ENCODE measurements at regions not wholly inside any gene's neighbourhood (a gene's known extent, or its start where the extent isn't known, plus 50 kb on each side); places are given as distances from the start of the nearest gene placed in this dataset.

DNA sequence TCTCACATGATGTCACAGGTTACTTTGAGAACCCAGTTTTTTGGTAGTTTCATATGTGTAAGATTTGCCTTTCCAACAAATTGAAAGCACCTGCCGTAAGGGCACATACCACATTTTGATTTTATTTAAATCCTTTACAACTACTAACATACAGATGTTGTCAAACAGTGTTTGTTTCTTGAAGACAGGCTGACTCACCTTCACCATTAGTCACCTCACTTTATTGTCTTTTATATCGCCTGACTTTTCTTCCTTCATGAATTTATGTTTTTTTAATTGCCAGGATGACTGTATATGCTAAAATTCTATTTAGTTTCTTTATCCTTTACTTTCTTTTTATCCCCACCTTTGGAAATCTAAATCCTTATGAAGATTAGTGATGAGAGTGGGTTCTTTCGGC lies 886.7 kb downstream of the SUCLG1 start:
- ChIA-PET CTCF (no interaction called here), POLR2A (no interaction called here)
- Histone ChIP-seq H3K9me3 (no peaks in the 10 kb centered on the region), H3K27me3 (replicated peaks in 1 of 2; ENCODE audit: control insufficient read depth in 2 of 2, extremely low read depth in 1 of 2, insufficient read depth in 2 of 2, low read length in 1 of 2) (no peaks in the 10 kb centered on the region), H3K36me3 (ENCODE audit: control insufficient read depth in 2 of 2, extremely low read depth in 1 of 2, insufficient read depth in 1 of 2, low read length in 1 of 2) (no peaks in the 10 kb centered on the region), H3K27ac (ENCODE audit: low read length) (no peak overlapping the region), H3K4me3 (ENCODE audit: control insufficient read depth in 1 of 2, extremely low read depth in 1 of 2, low read length in 1 of 2) (no peak overlapping the region), H3K4me1 (ENCODE audit: control insufficient read depth in 1 of 2, extremely low read depth in 1 of 2, insufficient read depth in 2 of 2, low read length in 2 of 2) (no peaks in the 10 kb centered on the region)
- H3K9me3 Mint-ChIP-seq = peaks cover 0 to 11% (median 7%) of the 10 kb centered on the region in 3 donors
- no peaks in the 10 kb centered on the region for H3K27me3 Mint-ChIP-seq
- no CpG with 5 or more reads among the region's 3 CpGs for WGBS (ENCODE audit: insufficient coverage)
- H3K27ac Mint-ChIP-seq = no peak overlapping the region
- H3K4me1 Mint-ChIP-seq = no peaks in the 10 kb centered on the region
- ATAC-seq (replicated peaks in 1 of 4) = no peak
- H3K36me3 Mint-ChIP-seq = no peaks in the 10 kb centered on the region
- H3K4me3 Mint-ChIP-seq = no peak overlapping the region
- DNase-seq = no peak

DNA sequence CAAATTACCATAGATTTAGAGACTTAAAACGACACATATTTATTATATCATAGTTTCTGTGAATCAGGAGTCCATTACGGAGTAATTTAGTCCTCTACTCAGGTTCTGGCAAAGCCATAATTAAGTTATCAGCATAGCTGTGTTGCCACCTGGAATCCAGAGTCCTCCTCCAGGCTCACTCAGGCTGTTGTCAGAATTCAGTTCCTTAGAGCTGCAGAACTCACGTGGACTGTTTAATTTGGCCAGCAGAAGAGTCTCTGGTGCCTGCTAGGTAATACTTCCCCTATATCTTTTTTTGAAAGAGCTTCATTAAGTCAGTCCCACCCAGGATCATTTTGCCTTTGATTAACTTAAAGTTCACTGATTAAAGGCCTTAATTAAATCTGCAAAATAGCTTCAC lies 891.5 kb downstream of the SUCLG1 start:
- Histone ChIP-seq H3K27me3 (replicated peaks in 1 of 2; ENCODE audit: control insufficient read depth in 2 of 2, extremely low read depth in 1 of 2, insufficient read depth in 2 of 2, low read length in 1 of 2) (no peaks in the 10 kb centered on the region), H3K4me1 (ENCODE audit: control insufficient read depth in 1 of 2, extremely low read depth in 1 of 2, insufficient read depth in 2 of 2, low read length in 2 of 2) (no peaks in the 10 kb centered on the region), H3K9me3 (no peaks in the 10 kb centered on the region), H3K27ac (ENCODE audit: low read length) (no peak overlapping the region), H3K4me3 (ENCODE audit: control insufficient read depth in 1 of 2, extremely low read depth in 1 of 2, low read length in 1 of 2) (no peak overlapping the region), H3K36me3 (ENCODE audit: control insufficient read depth in 2 of 2, extremely low read depth in 1 of 2, insufficient read depth in 1 of 2, low read length in 1 of 2) (no peaks in the 10 kb centered on the region)
- H3K9me3 Mint-ChIP-seq = peaks cover 0 to 5% (median 4%) of the 10 kb centered on the region in 3 donors
- no peak overlapping the region for H3K27ac Mint-ChIP-seq
- POLR2A ChIA-PET = no interaction called here
- no peaks in the 10 kb centered on the region for H3K27me3 Mint-ChIP-seq
- CTCF ChIA-PET = no interaction called here
- DNase-seq (no peak), ATAC-seq (replicated peaks in 1 of 4) (no peak)
- no peak overlapping the region for H3K4me3 Mint-ChIP-seq
- WGBS (ENCODE audit: insufficient coverage) = no CpG with 5 or more reads among the region's 3 CpGs
- no peaks in the 10 kb centered on the region for H3K4me1 Mint-ChIP-seq
- H3K36me3 Mint-ChIP-seq = no peaks in the 10 kb centered on the region

DNA sequence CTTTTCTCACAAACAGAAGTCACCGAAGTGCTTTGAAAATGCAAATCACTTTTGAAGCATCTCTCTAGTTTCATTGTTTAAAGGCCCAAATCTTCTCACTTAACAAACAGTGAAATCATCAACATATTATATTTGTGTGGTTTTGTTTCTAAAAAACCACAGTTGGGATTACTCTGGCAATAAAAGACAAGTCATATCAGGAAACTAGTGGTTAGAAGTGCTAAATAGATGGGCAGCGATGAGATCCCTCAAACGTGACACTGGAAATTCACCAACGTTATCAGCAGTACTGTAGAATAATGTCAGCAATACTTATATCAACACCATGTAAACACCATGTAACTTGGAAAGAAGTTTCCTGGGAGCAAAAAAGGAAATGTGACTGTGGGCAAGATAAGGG lies 893.5 kb downstream of the SUCLG1 start:
- no peaks in the 10 kb centered on the region for H3K36me3 ChIP-seq (ENCODE audit: control insufficient read depth in 2 of 2, extremely low read depth in 1 of 2, insufficient read depth in 1 of 2, low read length in 1 of 2)
- Mint-ChIP-seq H3K27me3 (no peaks in the 10 kb centered on the region), H3K36me3 (no peaks in the 10 kb centered on the region), H3K9me3 (peaks cover 0 to 5% (median 0%) of the 10 kb centered on the region in 3 donors), H3K4me3 (no peak overlapping the region), H3K27ac (no peak overlapping the region), H3K4me1 (no peaks in the 10 kb centered on the region)
- no peaks in the 10 kb centered on the region for H3K9me3 ChIP-seq
- WGBS (ENCODE audit: insufficient coverage) = no CpG with 5 or more reads among the region's 4 CpGs
- no peak overlapping the region for H3K27ac ChIP-seq (ENCODE audit: low read length)
- ATAC-seq (replicated peaks in 1 of 4) (no peak), DNase-seq (no peak)
- ChIA-PET POLR2A (no interaction called here), CTCF (no interaction called here)
- no peaks in the 10 kb centered on the region for H3K27me3 ChIP-seq (replicated peaks in 1 of 2; ENCODE audit: control insufficient read depth in 2 of 2, extremely low read depth in 1 of 2, insufficient read depth in 2 of 2, low read length in 1 of 2)
- H3K4me1 ChIP-seq (ENCODE audit: control insufficient read depth in 1 of 2, extremely low read depth in 1 of 2, insufficient read depth in 2 of 2, low read length in 2 of 2) = no peaks in the 10 kb centered on the region
- no peak overlapping the region for H3K4me3 ChIP-seq (ENCODE audit: control insufficient read depth in 1 of 2, extremely low read depth in 1 of 2, low read length in 1 of 2)

DNA sequence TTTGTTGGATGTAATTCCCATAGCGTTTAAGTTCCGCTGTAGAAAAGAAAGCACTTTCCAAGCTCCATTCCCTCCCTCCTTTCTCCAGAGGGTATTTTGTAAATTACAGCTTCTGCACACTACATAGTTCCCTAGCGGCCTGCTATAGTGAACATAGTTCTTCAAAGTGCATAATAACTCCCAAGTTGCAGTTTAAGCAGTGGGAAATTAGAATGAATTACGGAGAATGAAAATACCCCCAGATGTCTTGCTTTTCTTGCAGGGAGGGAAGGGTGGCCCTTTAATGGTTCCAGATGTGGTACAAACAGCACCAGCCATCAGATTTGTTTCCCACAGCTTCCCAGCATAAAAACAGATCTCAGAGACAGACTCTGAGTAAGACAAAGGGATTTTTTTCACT lies 893.9 kb downstream of the SUCLG1 start:
- H3K27ac Mint-ChIP-seq = no peak overlapping the region
- Histone ChIP-seq H3K4me3 (ENCODE audit: control insufficient read depth in 1 of 2, extremely low read depth in 1 of 2, low read length in 1 of 2) (no peak overlapping the region), H3K4me1 (ENCODE audit: control insufficient read depth in 1 of 2, extremely low read depth in 1 of 2, insufficient read depth in 2 of 2, low read length in 2 of 2) (no peaks in the 10 kb centered on the region), H3K27ac (ENCODE audit: low read length) (no peak overlapping the region), H3K9me3 (no peaks in the 10 kb centered on the region), H3K27me3 (replicated peaks in 1 of 2; ENCODE audit: control insufficient read depth in 2 of 2, extremely low read depth in 1 of 2, insufficient read depth in 2 of 2, low read length in 1 of 2) (no peaks in the 10 kb centered on the region), H3K36me3 (ENCODE audit: control insufficient read depth in 2 of 2, extremely low read depth in 1 of 2, insufficient read depth in 1 of 2, low read length in 1 of 2) (no peaks in the 10 kb centered on the region)
- H3K27me3 Mint-ChIP-seq = no peaks in the 10 kb centered on the region
- H3K4me1 Mint-ChIP-seq = no peaks in the 10 kb centered on the region
- ChIA-PET CTCF (no interaction called here), POLR2A (no interaction called here)
- no CpG with 5 or more reads among the region's 4 CpGs for WGBS (ENCODE audit: insufficient coverage)
- H3K36me3 Mint-ChIP-seq = no peaks in the 10 kb centered on the region
- no peak overlapping the region for H3K4me3 Mint-ChIP-seq
- DNase-seq (no peak), ATAC-seq (replicated peaks in 1 of 4) (no peak)
- H3K9me3 Mint-ChIP-seq = peaks cover 0 to 5% (median 0%) of the 10 kb centered on the region in 3 donors

DNA sequence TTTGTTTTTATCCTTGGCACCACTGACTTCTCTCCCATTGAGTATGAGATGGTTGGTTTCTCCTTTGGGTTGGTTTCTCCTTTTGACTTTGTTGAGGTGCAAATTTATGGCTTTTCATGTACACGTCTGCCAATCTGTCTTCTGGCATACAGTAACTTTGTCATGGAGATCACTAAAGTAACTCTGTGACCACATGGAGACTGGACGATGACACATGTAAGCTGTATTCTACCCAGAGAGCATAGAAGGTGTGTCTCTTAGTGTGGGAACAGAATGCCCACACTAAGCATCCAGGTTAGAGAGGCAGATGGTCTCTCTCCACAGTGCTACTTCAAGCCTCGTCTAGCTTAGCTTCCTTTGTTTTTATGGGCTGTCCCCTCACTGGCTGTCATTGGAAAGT lies 897.5 kb downstream of the SUCLG1 start:
- H3K4me1 ChIP-seq (ENCODE audit: control insufficient read depth in 1 of 2, extremely low read depth in 1 of 2, insufficient read depth in 2 of 2, low read length in 2 of 2) = no peaks in the 10 kb centered on the region
- Mint-ChIP-seq H3K4me1 (no peaks in the 10 kb centered on the region), H3K27me3 (no peaks in the 10 kb centered on the region), H3K36me3 (no peaks in the 10 kb centered on the region), H3K4me3 (no peak overlapping the region), H3K27ac (no peak overlapping the region), H3K9me3 (peaks cover 7 to 10% (median 10%) of the 10 kb centered on the region in 3 donors)
- no peak overlapping the region for H3K27ac ChIP-seq (ENCODE audit: low read length)
- no peak overlapping the region for H3K4me3 ChIP-seq (ENCODE audit: control insufficient read depth in 1 of 2, extremely low read depth in 1 of 2, low read length in 1 of 2)
- 55% methylated on average over 2 of the region's 3 CpGs for WGBS (ENCODE audit: insufficient coverage)
- ChIA-PET CTCF (no interaction called here), POLR2A (no interaction called here)
- DNase-seq (no peak), ATAC-seq (replicated peaks in 1 of 4) (no peak)
- no peaks in the 10 kb centered on the region for H3K36me3 ChIP-seq (ENCODE audit: control insufficient read depth in 2 of 2, extremely low read depth in 1 of 2, insufficient read depth in 1 of 2, low read length in 1 of 2)
- H3K9me3 ChIP-seq = no peaks in the 10 kb centered on the region
- no peaks in the 10 kb centered on the region for H3K27me3 ChIP-seq (replicated peaks in 1 of 2; ENCODE audit: control insufficient read depth in 2 of 2, extremely low read depth in 1 of 2, insufficient read depth in 2 of 2, low read length in 1 of 2)

DNA sequence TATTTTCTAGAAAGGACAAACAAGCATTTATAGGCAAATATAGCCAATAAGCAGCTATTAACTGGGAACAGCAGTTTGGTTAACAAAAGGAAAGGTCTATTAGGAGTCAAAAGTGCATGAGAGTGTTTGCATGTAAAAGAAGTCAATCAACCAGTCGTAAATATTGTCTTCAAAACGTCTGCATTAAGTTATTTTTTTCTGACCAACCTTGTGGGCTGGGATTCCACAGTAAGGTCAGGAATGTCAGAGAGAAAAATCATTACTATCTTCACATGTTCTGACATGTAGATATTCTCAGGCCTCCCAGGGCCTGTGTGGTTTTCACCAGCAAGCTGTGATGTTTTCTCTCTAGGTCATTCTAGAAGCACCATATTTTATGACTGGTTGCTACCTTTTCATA lies 922.5 kb downstream of the SUCLG1 start:
- H3K4me1 Mint-ChIP-seq = no peaks in the 10 kb centered on the region
- no peaks in the 10 kb centered on the region for H3K27me3 Mint-ChIP-seq
- Histone ChIP-seq H3K4me3 (ENCODE audit: control insufficient read depth in 1 of 2, extremely low read depth in 1 of 2, low read length in 1 of 2) (no peak overlapping the region), H3K36me3 (ENCODE audit: control insufficient read depth in 2 of 2, extremely low read depth in 1 of 2, insufficient read depth in 1 of 2, low read length in 1 of 2) (no peaks in the 10 kb centered on the region), H3K27me3 (replicated peaks in 1 of 2; ENCODE audit: control insufficient read depth in 2 of 2, extremely low read depth in 1 of 2, insufficient read depth in 2 of 2, low read length in 1 of 2) (no peaks in the 10 kb centered on the region), H3K27ac (ENCODE audit: low read length) (no peak overlapping the region), H3K9me3 (no peaks in the 10 kb centered on the region), H3K4me1 (ENCODE audit: control insufficient read depth in 1 of 2, extremely low read depth in 1 of 2, insufficient read depth in 2 of 2, low read length in 2 of 2) (no peaks in the 10 kb centered on the region)
- ChIA-PET CTCF (no interaction called here), POLR2A (no interaction called here)
- peaks cover 0 to 6% (median 5%) of the 10 kb centered on the region in 3 donors for H3K9me3 Mint-ChIP-seq
- no peak overlapping the region for H3K4me3 Mint-ChIP-seq
- DNase-seq = no peak
- ATAC-seq (replicated peaks in 1 of 4) = no peak
- 0% methylated on average over 1 of the region's 2 CpGs for WGBS (ENCODE audit: insufficient coverage)
- no peak overlapping the region for H3K27ac Mint-ChIP-seq
- H3K36me3 Mint-ChIP-seq = no peaks in the 10 kb centered on the region

DNA sequence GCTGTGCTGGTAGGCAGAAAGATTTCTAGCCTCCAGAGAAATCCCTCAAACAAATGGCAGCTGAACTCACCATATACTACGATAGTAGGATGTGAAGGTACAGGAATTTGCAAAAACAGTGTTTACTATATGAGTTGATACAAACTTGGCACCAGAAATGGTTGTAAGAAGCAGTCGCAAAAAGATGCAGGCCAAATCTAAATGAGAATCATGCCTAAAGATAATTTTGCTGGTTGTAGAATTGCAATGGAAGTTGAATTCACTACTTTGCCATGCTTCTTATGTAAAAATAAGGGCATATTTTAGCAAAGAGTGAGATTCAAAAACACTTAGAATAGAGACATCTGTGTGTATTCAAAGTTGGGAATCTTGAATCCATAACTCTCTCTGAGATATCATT lies 924.7 kb downstream of the SUCLG1 start:
- Mint-ChIP-seq H3K27me3 (no peaks in the 10 kb centered on the region), H3K4me1 (no peaks in the 10 kb centered on the region), H3K4me3 (no peak overlapping the region), H3K27ac (no peak overlapping the region), H3K36me3 (no peaks in the 10 kb centered on the region), H3K9me3 (peaks cover 5 to 9% (median 8%) of the 10 kb centered on the region in 3 donors)
- Histone ChIP-seq H3K27me3 (replicated peaks in 1 of 2; ENCODE audit: control insufficient read depth in 2 of 2, extremely low read depth in 1 of 2, insufficient read depth in 2 of 2, low read length in 1 of 2) (no peaks in the 10 kb centered on the region), H3K27ac (ENCODE audit: low read length) (no peak overlapping the region), H3K9me3 (no peaks in the 10 kb centered on the region), H3K36me3 (ENCODE audit: control insufficient read depth in 2 of 2, extremely low read depth in 1 of 2, insufficient read depth in 1 of 2, low read length in 1 of 2) (no peaks in the 10 kb centered on the region), H3K4me3 (ENCODE audit: control insufficient read depth in 1 of 2, extremely low read depth in 1 of 2, low read length in 1 of 2) (no peak overlapping the region), H3K4me1 (ENCODE audit: control insufficient read depth in 1 of 2, extremely low read depth in 1 of 2, insufficient read depth in 2 of 2, low read length in 2 of 2) (no peaks in the 10 kb centered on the region)
- WGBS (ENCODE audit: insufficient coverage) = 100% methylated on average over 1 of the region's 2 CpGs
- ChIA-PET CTCF (no interaction called here), POLR2A (no interaction called here)
- ATAC-seq (replicated peaks in 1 of 4) (no peak), DNase-seq (no peak)
